ENCODE measurements at regions not wholly inside any gene's neighbourhood (a gene's known extent, or its start where the extent isn't known, plus 50 kb on each side); places are given as distances from the start of the nearest gene placed in this dataset.

- Histone ChIP-seq H3K4me3 (no peak overlapping the region), H3K36me3 (ENCODE audit: control insufficient read depth in 4 of 4, insufficient read depth in 4 of 4, low read length in 4 of 4) (no peaks in the 10 kb centered on the region), H3K27me3 (ENCODE audit: control insufficient read depth in 3 of 3, insufficient read depth in 3 of 3, low read length in 2 of 3) (no peaks in the 10 kb centered on the region), H3K9me3 (ENCODE audit: control insufficient read depth in 4 of 4, insufficient read depth in 3 of 4, low read length in 3 of 4) (peaks cover 0 to under 1% (median 0%) of the 10 kb centered on the region in 4 donors), H3K4me1 (ENCODE audit: control insufficient read depth in 5 of 5, insufficient read depth in 5 of 5, low read length in 5 of 5) (no peaks in the 10 kb centered on the region), H3K9ac (ENCODE audit: insufficient read depth in 1 of 2, low read length in 2 of 2) (no peak overlapping the region), H3K27ac (ENCODE audit: low read depth in 1 of 2, low read length in 1 of 2) (no peak overlapping the region)
- WGBS, 2 donors, result 84 to 93% methylated on average over 2 of the region's 2 CpGs
- DNase-seq (no peak), ATAC-seq (ENCODE audit: insufficient read depth, low FRiP score) (no peak)
- TF ChIP-seq CTCF (IDR thresholded peaks at IDR 0.05; ENCODE audit: control extremely low read depth, extremely low read depth), result no peak
Measured at GRCh38 chr4:15130441-15130840, 128.2 kb downstream of the CPEB2 start.

GRCh38 chr4:15131551-15131950 lies 129.3 kb downstream of the CPEB2 start:
- Histone ChIP-seq H3K9ac (ENCODE audit: insufficient read depth in 1 of 2, low read length in 2 of 2) (no peak overlapping the region), H3K4me3 (no peak overlapping the region), H3K36me3 (ENCODE audit: control insufficient read depth in 4 of 4, insufficient read depth in 4 of 4, low read length in 4 of 4) (no peaks in the 10 kb centered on the region), H3K4me1 (ENCODE audit: control insufficient read depth in 5 of 5, insufficient read depth in 5 of 5, low read length in 5 of 5) (no peaks in the 10 kb centered on the region), H3K27ac (ENCODE audit: low read depth in 1 of 2, low read length in 1 of 2) (no peak overlapping the region), H3K9me3 (ENCODE audit: control insufficient read depth in 4 of 4, insufficient read depth in 3 of 4, low read length in 3 of 4) (peaks cover 0 to 6% (median under 1%) of the 10 kb centered on the region in 4 donors), H3K27me3 (ENCODE audit: control insufficient read depth in 3 of 3, insufficient read depth in 3 of 3, low read length in 2 of 3) (no peaks in the 10 kb centered on the region)
- ATAC-seq (ENCODE audit: insufficient read depth, low FRiP score) (no peak), DNase-seq (no peak)
- WGBS, 2 donors, result 50 to 67% methylated on average over 7 of the region's 7 CpGs
- no peak for TF ChIP-seq CTCF (IDR thresholded peaks at IDR 0.05; ENCODE audit: control extremely low read depth, extremely low read depth)

GRCh38 chr4:15132739-15133138 lies 130.5 kb downstream of the CPEB2 start:
- DNase-seq (peak in 2 of 3 donors; percentile 32 to 42), ATAC-seq (ENCODE audit: insufficient read depth, low FRiP score) (no peak)
- H3K4me3 ChIP-seq, result no peak overlapping the region
- WGBS, 2 donors, result 44 to 53% methylated on average over 4 of the region's 4 CpGs
- TF ChIP-seq CTCF (IDR thresholded peaks at IDR 0.05; ENCODE audit: control extremely low read depth, extremely low read depth), result no peak
- H3K36me3 ChIP-seq (ENCODE audit: control insufficient read depth in 4 of 4, insufficient read depth in 4 of 4, low read length in 4 of 4), result no peaks in the 10 kb centered on the region
- no peaks in the 10 kb centered on the region for H3K27me3 ChIP-seq (ENCODE audit: control insufficient read depth in 3 of 3, insufficient read depth in 3 of 3, low read length in 2 of 3)
- H3K4me1 ChIP-seq (ENCODE audit: control insufficient read depth in 5 of 5, insufficient read depth in 5 of 5, low read length in 5 of 5), result no peaks in the 10 kb centered on the region
- H3K9me3 ChIP-seq (ENCODE audit: control insufficient read depth in 4 of 4, insufficient read depth in 3 of 4, low read length in 3 of 4), result peaks cover 0 to 6% (median 2%) of the 10 kb centered on the region in 4 donors
- no peak overlapping the region for H3K27ac ChIP-seq (ENCODE audit: low read depth in 1 of 2, low read length in 1 of 2)
- H3K9ac ChIP-seq (ENCODE audit: insufficient read depth in 1 of 2, low read length in 2 of 2), result no peak overlapping the region

- Histone ChIP-seq H3K4me3 (no peak overlapping the region), H3K36me3 (ENCODE audit: control insufficient read depth in 4 of 4, insufficient read depth in 4 of 4, low read length in 4 of 4) (no peaks in the 10 kb centered on the region), H3K9me3 (ENCODE audit: control insufficient read depth in 4 of 4, insufficient read depth in 3 of 4, low read length in 3 of 4) (peaks cover 0 to 6% (median 2%) of the 10 kb centered on the region in 4 donors), H3K9ac (ENCODE audit: insufficient read depth in 1 of 2, low read length in 2 of 2) (no peak overlapping the region), H3K27ac (ENCODE audit: low read depth in 1 of 2, low read length in 1 of 2) (no peak overlapping the region), H3K4me1 (ENCODE audit: control insufficient read depth in 5 of 5, insufficient read depth in 5 of 5, low read length in 5 of 5) (peaks cover 0 to 6% (median 0%) of the 10 kb centered on the region in 5 donors), H3K27me3 (ENCODE audit: control insufficient read depth in 3 of 3, insufficient read depth in 3 of 3, low read length in 2 of 3) (no peaks in the 10 kb centered on the region)
- ATAC-seq (ENCODE audit: insufficient read depth, low FRiP score) (no peak), DNase-seq (no peak)
- TF ChIP-seq CTCF (IDR thresholded peaks at IDR 0.05; ENCODE audit: control extremely low read depth, extremely low read depth), result no peak
- WGBS, 2 donors, result 75 to 91% methylated on average over 1 of the region's 1 CpG
Measured at GRCh38 chr4:15139599-15139998, 137.3 kb downstream of the CPEB2 start.

Data from lung (tissue), 11 donors.